ENCODE measurements at regions not wholly inside any gene's neighbourhood (a gene's known extent, or its start where the extent isn't known, plus 50 kb on each side); places are given as distances from the start of the nearest gene placed in this dataset.

- Mint-ChIP-seq H3K27ac (ENCODE audit: unreplicated experiment) (no peak overlapping the region), H3K4me3 (ENCODE audit: unreplicated experiment) (no peak overlapping the region), H3K4me1 (ENCODE audit: low read depth, unreplicated experiment) (no peaks in the 10 kb centered on the region), H3K36me3 (ENCODE audit: insufficient read depth, unreplicated experiment) (no peaks in the 10 kb centered on the region), H3K9me3 (ENCODE audit: unreplicated experiment) (no peaks in the 10 kb centered on the region), H3K27me3 (ENCODE audit: insufficient read depth, unreplicated experiment) (no peaks in the 10 kb centered on the region)
- TF ChIP-seq, protein P1, sequence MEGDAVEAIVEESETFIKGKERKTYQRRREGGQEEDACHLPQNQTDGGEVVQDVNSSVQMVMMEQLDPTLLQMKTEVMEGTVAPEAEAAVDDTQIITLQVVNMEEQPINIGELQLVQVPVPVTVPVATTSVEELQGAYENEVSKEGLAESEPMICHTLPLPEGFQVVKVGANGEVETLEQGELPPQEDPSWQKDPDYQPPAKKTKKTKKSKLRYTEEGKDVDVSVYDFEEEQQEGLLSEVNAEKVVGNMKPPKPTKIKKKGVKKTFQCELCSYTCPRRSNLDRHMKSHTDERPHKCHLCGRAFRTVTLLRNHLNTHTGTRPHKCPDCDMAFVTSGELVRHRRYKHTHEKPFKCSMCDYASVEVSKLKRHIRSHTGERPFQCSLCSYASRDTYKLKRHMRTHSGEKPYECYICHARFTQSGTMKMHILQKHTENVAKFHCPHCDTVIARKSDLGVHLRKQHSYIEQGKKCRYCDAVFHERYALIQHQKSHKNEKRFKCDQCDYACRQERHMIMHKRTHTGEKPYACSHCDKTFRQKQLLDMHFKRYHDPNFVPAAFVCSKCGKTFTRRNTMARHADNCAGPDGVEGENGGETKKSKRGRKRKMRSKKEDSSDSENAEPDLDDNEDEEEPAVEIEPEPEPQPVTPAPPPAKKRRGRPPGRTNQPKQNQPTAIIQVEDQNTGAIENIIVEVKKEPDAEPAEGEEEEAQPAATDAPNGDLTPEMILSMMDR (IDR thresholded peaks at IDR 0.05; ENCODE audit: insufficient read depth in 1 of 2, low read depth in 1 of 2, low read length in 1 of 2, severe bottlenecking in 1 of 2, unreplicated experiment in 1 of 2): no peak
- BruUV-seq (replicated peaks): no TSS peak
- no peaks in the 10 kb centered on the region for H3K4me1 ChIP-seq
- DNase-seq: no peak
- ChIA-PET CTCF (interaction anchor here (0.8 to 0.9 kb wide), 2 partner anchors 183 to 504 kb away, joined by 3 read pairs; no protein-coding TSS in a partner anchor), POLR2A (no interaction called here)
- H3K9me3 ChIP-seq: no peaks in the 10 kb centered on the region
- no peak overlapping the region for H3K4me3 ChIP-seq (ENCODE audit: low read depth, low read length)
- intact Hi-C loops (cut with micrococcal nuclease; ENCODE audit: unreplicated experiment): loop anchor here (10.0 kb wide), 1 partner anchor 160 kb away; no protein-coding TSS in a partner anchor
- no peaks in the 10 kb centered on the region for H3K36me3 ChIP-seq (ENCODE audit: control insufficient read depth, insufficient read depth, low read length)
- no peaks in the 10 kb centered on the region for H3K27me3 ChIP-seq (replicated peaks; ENCODE audit: control insufficient read depth, insufficient read depth, low read length)
Measured at GRCh38 chr1:68974447-68974846, 477.6 kb upstream of the DEPDC1 start.

DNA sequence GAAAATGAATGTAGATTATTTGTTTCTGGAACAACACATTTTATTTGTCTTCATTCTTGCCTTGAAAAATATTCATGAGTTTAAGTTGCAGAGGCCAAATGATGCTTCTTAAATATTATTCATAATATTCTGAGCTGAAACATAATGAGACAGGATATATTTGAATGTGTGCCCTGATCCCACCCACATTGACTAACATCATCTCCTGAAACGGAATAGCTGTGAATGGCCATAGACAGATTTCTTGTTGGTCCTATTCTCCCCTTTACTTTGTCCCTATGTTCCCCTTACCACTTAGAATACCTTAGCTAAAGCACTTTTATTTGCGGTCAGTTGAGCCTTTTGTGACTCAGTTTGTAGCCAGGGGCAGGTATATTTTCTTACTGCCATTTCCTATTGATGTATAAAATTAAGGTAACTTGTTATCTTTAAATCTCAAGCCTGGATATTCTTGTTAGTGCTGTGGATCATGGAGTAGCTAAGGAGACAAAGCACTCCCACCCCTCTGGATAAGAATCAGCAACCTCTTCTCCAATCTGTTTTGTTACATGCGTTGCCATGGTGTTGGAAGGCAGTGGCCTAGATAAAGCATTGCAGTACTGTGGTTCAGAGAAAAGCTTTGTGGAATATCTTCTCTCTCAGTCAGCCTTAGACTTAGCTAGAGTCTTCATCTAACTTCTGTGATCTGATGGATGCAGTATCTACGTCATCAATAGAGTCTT is 478.5 kb upstream of the DEPDC1 start:
- no peaks in the 10 kb centered on the region for H3K4me1 Mint-ChIP-seq (ENCODE audit: low read depth, unreplicated experiment)
- intact Hi-C loops (cut with micrococcal nuclease; ENCODE audit: unreplicated experiment): loop anchor here (10.0 kb wide), 1 partner anchor 161 kb away; no protein-coding TSS in a partner anchor
- no peak for DNase-seq
- H3K4me3 ChIP-seq (ENCODE audit: low read depth, low read length): no peak overlapping the region
- no peak overlapping the region for H3K27ac Mint-ChIP-seq (ENCODE audit: unreplicated experiment)
- no peaks in the 10 kb centered on the region for H3K27me3 Mint-ChIP-seq (ENCODE audit: insufficient read depth, unreplicated experiment)
- H3K27me3 ChIP-seq (replicated peaks; ENCODE audit: control insufficient read depth, insufficient read depth, low read length): no peaks in the 10 kb centered on the region
- H3K9me3 Mint-ChIP-seq (ENCODE audit: unreplicated experiment): no peaks in the 10 kb centered on the region
- ChIA-PET POLR2A (no interaction called here), CTCF (interaction anchor here (0.8 to 0.9 kb wide), 2 partner anchors 184 to 505 kb away, joined by 3 read pairs; no protein-coding TSS in a partner anchor)
- BruUV-seq (replicated peaks): no TSS peak
- no peak overlapping the region for H3K4me3 Mint-ChIP-seq (ENCODE audit: unreplicated experiment)
- H3K36me3 ChIP-seq (ENCODE audit: control insufficient read depth, insufficient read depth, low read length): no peaks in the 10 kb centered on the region
- no peaks in the 10 kb centered on the region for H3K36me3 Mint-ChIP-seq (ENCODE audit: insufficient read depth, unreplicated experiment)
- TF ChIP-seq, protein P1 (IDR thresholded peaks at IDR 0.05; ENCODE audit: insufficient read depth in 1 of 2, low read depth in 1 of 2, low read length in 1 of 2, severe bottlenecking in 1 of 2, unreplicated experiment in 1 of 2): no peak
- no peaks in the 10 kb centered on the region for H3K9me3 ChIP-seq
- no peaks in the 10 kb centered on the region for H3K4me1 ChIP-seq

- TF ChIP-seq, protein P1 (IDR thresholded peaks at IDR 0.05; ENCODE audit: insufficient read depth in 1 of 2, low read depth in 1 of 2, low read length in 1 of 2, severe bottlenecking in 1 of 2, unreplicated experiment in 1 of 2): no peak
- BruUV-seq (replicated peaks): no TSS peak
- Mint-ChIP-seq H3K27ac (ENCODE audit: unreplicated experiment) (no peak overlapping the region), H3K27me3 (ENCODE audit: insufficient read depth, unreplicated experiment) (no peaks in the 10 kb centered on the region), H3K4me1 (ENCODE audit: low read depth, unreplicated experiment) (no peaks in the 10 kb centered on the region), H3K9me3 (ENCODE audit: unreplicated experiment) (no peaks in the 10 kb centered on the region), H3K4me3 (ENCODE audit: unreplicated experiment) (no peak overlapping the region), H3K36me3 (ENCODE audit: insufficient read depth, unreplicated experiment) (no peaks in the 10 kb centered on the region)
- H3K36me3 ChIP-seq (ENCODE audit: control insufficient read depth, insufficient read depth, low read length): no peaks in the 10 kb centered on the region
- POLR2A ChIA-PET: no interaction called here
- no peak for DNase-seq
- intact Hi-C loops (cut with micrococcal nuclease; ENCODE audit: unreplicated experiment): loop anchor here (10.0 kb wide), 1 partner anchor 162 kb away; no protein-coding TSS in a partner anchor
- H3K4me3 ChIP-seq (ENCODE audit: low read depth, low read length): no peak overlapping the region
- no peaks in the 10 kb centered on the region for H3K27me3 ChIP-seq (replicated peaks; ENCODE audit: control insufficient read depth, insufficient read depth, low read length)
- CTCF ChIA-PET: no interaction called here
- no peaks in the 10 kb centered on the region for H3K4me1 ChIP-seq
- H3K9me3 ChIP-seq: no peaks in the 10 kb centered on the region
Measured at GRCh38 chr1:68976916-68977610, 480.2 kb upstream of the DEPDC1 start.
